ENCODE measurements at regions not wholly inside any gene's neighbourhood (a gene's known extent, or its start where the extent isn't known, plus 50 kb on each side); places are given as distances from the start of the nearest gene placed in this dataset.

GRCh38 chr14:80037349-80037748, 174.0 kb downstream of the DIO2 start:
- 0% methylated on average over 2 of the region's 2 CpGs for WGBS (ENCODE audit: insufficient coverage, low coverage, missing lambda C conversion rate)
- TF ChIP-seq ELF1 (tag; IDR thresholded peaks at IDR 0.05) (no peak), ZNF589 (CRISPR knock-in tag; IDR thresholded peaks at IDR 0.05; ENCODE audit: low read depth) (no peak), ERF (CRISPR knock-in tag; IDR thresholded peaks at IDR 0.05) (no peak), HNRNPH1 (optimal IDR thresholded peaks at IDR 0.05; ENCODE audit: low read depth, low read length) (no peak), NONO (IDR thresholded peaks at IDR 0.05; ENCODE audit: low read depth in 2 of 2, low read length in 1 of 2) (no peak), SIX5 (IDR thresholded peaks at IDR 0.05; ENCODE audit: borderline replicate concordance in 1 of 2, insufficient read depth in 1 of 2, low read depth in 1 of 2, low read length in 2 of 2) (no peak), RAD21 (CRISPR knock-in tag; conservative IDR thresholded peaks at IDR 0.05 in 1 of 2, IDR thresholded peaks at IDR 0.05 in 1 of 2) (no peak), ZNF778 (CRISPR knock-in tag; IDR thresholded peaks at IDR 0.05) (no peak), MYNN (IDR thresholded peaks at IDR 0.05) (no peak), MYNN (CRISPR knock-in tag; IDR thresholded peaks at IDR 0.05) (no peak), SMARCE1 (IDR thresholded peaks at IDR 0.05) (no peak), GATA2 (CRISPR knock-in tag; IDR thresholded peaks at IDR 0.05) (no peak)
- TF ChIP-seq, protein P1, sequence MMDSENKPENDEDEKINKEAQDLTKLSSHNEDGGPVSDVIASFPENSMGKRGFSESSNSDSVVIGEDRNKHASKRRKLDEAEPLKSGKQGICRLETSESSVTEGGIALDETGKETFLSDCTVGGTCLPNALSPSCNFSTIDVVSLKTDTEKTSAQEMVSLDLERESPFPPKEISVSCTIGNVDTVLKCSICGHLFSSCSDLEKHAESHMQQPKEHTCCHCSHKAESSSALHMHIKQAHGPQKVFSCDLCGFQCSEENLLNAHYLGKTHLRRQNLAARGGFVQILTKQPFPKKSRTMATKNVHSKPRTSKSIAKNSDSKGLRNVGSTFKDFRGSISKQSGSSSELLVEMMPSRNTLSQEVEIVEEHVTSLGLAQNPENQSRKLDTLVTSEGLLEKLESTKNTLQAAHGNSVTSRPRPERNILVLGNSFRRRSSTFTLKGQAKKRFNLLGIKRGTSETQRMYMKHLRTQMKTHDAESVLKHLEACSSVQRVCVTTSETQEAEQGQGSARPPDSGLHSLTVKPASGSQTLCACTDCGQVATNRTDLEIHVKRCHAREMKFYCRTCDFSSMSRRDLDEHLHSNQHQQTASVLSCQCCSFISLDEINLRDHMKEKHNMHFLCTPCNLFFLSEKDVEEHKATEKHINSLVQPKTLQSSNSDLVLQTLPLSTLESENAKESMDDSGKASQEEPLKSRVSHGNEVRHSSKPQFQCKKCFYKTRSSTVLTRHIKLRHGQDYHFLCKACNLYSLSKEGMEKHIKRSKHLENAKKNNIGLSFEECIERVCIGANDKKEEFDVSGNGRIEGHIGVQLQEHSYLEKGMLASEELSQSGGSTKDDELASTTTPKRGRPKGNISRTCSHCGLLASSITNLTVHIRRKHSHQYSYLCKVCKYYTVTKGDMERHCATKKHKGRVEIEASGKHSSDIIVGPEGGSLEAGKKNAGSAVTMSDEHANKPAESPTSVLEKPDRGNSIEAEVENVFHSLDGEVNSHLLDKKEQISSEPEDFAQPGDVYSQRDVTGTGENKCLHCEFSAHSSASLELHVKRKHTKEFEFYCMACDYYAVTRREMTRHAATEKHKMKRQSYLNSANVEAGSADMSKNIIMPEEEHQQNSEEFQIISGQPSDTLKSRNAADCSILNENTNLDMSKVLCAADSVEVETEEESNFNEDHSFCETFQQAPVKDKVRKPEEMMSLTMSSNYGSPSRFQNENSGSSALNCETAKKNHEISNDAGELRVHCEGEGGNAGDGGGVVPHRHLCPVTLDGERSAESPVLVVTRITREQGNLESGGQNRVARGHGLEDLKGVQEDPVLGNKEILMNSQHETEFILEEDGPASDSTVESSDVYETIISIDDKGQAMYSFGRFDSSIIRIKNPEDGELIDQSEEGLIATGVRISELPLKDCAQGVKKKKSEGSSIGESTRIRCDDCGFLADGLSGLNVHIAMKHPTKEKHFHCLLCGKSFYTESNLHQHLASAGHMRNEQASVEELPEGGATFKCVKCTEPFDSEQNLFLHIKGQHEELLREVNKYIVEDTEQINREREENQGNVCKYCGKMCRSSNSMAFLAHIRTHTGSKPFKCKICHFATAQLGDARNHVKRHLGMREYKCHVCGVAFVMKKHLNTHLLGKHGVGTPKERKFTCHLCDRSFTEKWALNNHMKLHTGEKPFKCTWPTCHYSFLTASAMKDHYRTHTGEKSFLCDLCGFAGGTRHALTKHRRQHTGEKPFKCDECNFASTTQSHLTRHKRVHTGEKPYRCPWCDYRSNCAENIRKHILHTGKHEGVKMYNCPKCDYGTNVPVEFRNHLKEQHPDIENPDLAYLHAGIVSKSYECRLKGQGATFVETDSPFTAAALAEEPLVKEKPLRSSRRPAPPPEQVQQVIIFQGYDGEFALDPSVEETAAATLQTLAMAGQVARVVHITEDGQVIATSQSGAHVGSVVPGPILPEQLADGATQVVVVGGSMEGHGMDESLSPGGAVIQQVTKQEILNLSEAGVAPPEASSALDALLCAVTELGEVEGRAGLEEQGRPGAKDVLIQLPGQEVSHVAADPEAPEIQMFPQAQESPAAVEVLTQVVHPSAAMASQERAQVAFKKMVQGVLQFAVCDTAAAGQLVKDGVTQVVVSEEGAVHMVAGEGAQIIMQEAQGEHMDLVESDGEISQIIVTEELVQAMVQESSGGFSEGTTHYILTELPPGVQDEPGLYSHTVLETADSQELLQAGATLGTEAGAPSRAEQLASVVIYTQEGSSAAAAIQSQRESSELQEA (IDR thresholded peaks at IDR 0.05; ENCODE audit: low read depth), result no peak
- TF ChIP-seq, protein P2, sequence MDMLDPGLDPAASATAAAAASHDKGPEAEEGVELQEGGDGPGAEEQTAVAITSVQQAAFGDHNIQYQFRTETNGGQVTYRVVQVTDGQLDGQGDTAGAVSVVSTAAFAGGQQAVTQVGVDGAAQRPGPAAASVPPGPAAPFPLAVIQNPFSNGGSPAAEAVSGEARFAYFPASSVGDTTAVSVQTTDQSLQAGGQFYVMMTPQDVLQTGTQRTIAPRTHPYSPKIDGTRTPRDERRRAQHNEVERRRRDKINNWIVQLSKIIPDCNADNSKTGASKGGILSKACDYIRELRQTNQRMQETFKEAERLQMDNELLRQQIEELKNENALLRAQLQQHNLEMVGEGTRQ (CRISPR knock-in tag; IDR thresholded peaks at IDR 0.05), result no peak

More at GRCh38 chr14:80037349-80037748, 174.0 kb downstream of the DIO2 start:
- in situ Hi-C loops (cut with MboI) (no loop called here), intact Hi-C loops (cut with micrococcal nuclease) (no loop called here)
- DNase-seq (ENCODE audit: extremely low read depth in 1 of 4, low spot score in 3 of 4) (no peak), ATAC-seq (no peak), FAIRE-seq (no peak)
- Histone ChIP-seq H2AFZ (ENCODE audit: low read depth, low read length) (no peak overlapping the region), H4K20me1 (replicated peaks; ENCODE audit: control insufficient read depth, insufficient read depth, low read length) (no peaks in the 10 kb centered on the region), H3K9me1 (ENCODE audit: control insufficient read depth, insufficient read depth, low read length) (no peaks in the 10 kb centered on the region), H3K36me3 (ENCODE audit: control insufficient read depth, insufficient read depth, low read length) (no peaks in the 10 kb centered on the region), H3K27ac (ENCODE audit: extremely low read depth, low read depth, low read length) (no peak overlapping the region), H3K4me3 (no peak overlapping the region), H3K9ac (ENCODE audit: insufficient read depth in 1 of 2, low read depth in 2 of 2, low read length in 2 of 2) (no peak overlapping the region), H3K27me3 (ENCODE audit: control insufficient read depth in 2 of 2, insufficient read depth in 2 of 2, low read length in 2 of 2) (no peaks in the 10 kb centered on the region), H3K4me2 (ENCODE audit: insufficient read depth, low read length) (no peak overlapping the region), H3K4me1 (replicated peaks in 1 of 2; ENCODE audit: control insufficient read depth in 2 of 2, insufficient read depth in 2 of 2, low read length in 2 of 2) (no peaks in the 10 kb centered on the region), H3K79me2 (ENCODE audit: control insufficient read depth, insufficient read depth, low read length) (no peaks in the 10 kb centered on the region), H3K9me3 (replicated peaks; ENCODE audit: control insufficient read depth, insufficient read depth, low read depth, low read length) (no peaks in the 10 kb centered on the region)
- ChIA-PET POLR2A (no interaction called here), CTCF (ENCODE audit: low intra/inter-chr PET ratio) (no interaction called here)
- BruUV-seq (replicated peaks), result no TSS peak
